Uterus (tissue), 3 donors: ENCODE measurements at regions not wholly inside any gene's neighbourhood (a gene's known extent, or its start where the extent isn't known, plus 50 kb on each side); places are given as distances from the start of the nearest gene placed in this dataset.

Experiments
- DNase-seq, 2 donors: peaks; one replicate each; pipeline ENCODE4 v3.0.0-alpha.2; 2019 to 2020
- H3K27ac ChIP-seq, 2 donors: fragments of 200-600 bp; sonication (generic); 1 replicate in 1 of 2; 2 replicates in 1 of 2; pipeline ENCODE4 v1.5.1; 2016 to 2018
- H3K27me3 ChIP-seq, 2 donors: fragments of 200-600 bp; sonication (generic); one replicate each; pipeline ENCODE4 v1.5.1; 2018 to 2019; ENCODE audit warnings: control low read depth in 1 of 2
- H3K36me3 ChIP-seq, 2 donors: fragments of 200-600 bp; sonication (generic); one replicate each; pipeline ENCODE4 v1.5.1; 2019; ENCODE audit warnings: control low read depth in 1 of 2
- H3K4me1 ChIP-seq, 2 donors: fragments of 200-600 bp; sonication (generic); one replicate each; pipeline ENCODE4 v1.5.1; 2018 to 2019; ENCODE audit warnings: control low read depth in 1 of 2
- H3K4me3 ChIP-seq, 2 donors: fragments of 200-600 bp; sonication (generic); 1 replicate in 1 of 2; 2 replicates in 1 of 2; pipeline ENCODE4 v1.5.1; 2018 to 2019; ENCODE audit warnings: mild to moderate bottlenecking in 1 of 2
- H3K9me3 ChIP-seq, 2 donors: fragments of 200-600 bp; sonication (generic); one replicate each; pipeline ENCODE4 v1.5.1; 2019; ENCODE audit warnings: control low read depth in 1 of 2
- POLR2A ChIP-seq, 2 donors: fragments of 450-650 bp; IDR thresholded peaks; one replicate each; pipeline ENCODE4 v1.6.1; 2016; ENCODE audit warnings: antibody characterized with exemption in 2 of 2, mild to moderate bottlenecking in 1 of 2, moderate library complexity in 1 of 2
- intact Hi-C: fragments of 100-400 bp; cut with DNase I; formaldehyde crosslinking; loops from one replicate; pipeline ENCODE4 v1.15.1; 2023; ENCODE audit warnings: low total_unique reads
- TF ChIP-seq, protein P1 (sequence below), 4 experiments: fragments of 200-600 bp in 2 of 4; fragments of 450-650 bp in 2 of 4; sonication (generic) in 2 of 4; IDR thresholded peaks; one replicate each; pipeline ENCODE4 v1.5.1; 2016 to 2019; ENCODE audit warnings: antibody characterized with exemption in 4 of 4, mild to moderate bottlenecking in 2 of 4, moderate library complexity in 1 of 4
- donor health status: DM: yes; HTN: yes; CAD: no.

DNA sequence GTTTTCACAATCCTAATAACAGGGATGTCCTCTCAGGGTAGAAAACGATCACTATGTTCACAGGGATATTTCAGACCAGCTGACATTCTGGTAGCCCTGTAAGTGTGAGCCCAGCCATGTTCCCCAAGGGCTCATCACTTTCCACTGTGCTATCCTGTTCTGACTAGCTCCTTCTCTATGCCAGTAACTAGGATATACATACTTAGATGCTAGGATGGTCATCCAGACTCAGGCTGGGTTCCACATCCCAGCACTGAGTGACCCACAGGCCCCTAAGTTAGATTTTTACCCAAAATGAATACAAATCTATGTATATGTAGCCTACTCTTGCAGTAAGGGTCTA, 83.0 kb downstream of the CD164 start:
- Histone ChIP-seq H3K27me3 (no peaks in the 10 kb centered on the region), H3K27ac (peak overlapping the region in 1 of 2 donors; percentile 63), H3K36me3 (no peaks in the 10 kb centered on the region), H3K9me3 (no peaks in the 10 kb centered on the region), H3K4me3 (no peak overlapping the region), H3K4me1 (peaks cover 0 to 6% of the 10 kb centered on the region in 2 donors)
- DNase-seq = no peak
- intact Hi-C loops = no loop called here
- TF ChIP-seq, protein P1, sequence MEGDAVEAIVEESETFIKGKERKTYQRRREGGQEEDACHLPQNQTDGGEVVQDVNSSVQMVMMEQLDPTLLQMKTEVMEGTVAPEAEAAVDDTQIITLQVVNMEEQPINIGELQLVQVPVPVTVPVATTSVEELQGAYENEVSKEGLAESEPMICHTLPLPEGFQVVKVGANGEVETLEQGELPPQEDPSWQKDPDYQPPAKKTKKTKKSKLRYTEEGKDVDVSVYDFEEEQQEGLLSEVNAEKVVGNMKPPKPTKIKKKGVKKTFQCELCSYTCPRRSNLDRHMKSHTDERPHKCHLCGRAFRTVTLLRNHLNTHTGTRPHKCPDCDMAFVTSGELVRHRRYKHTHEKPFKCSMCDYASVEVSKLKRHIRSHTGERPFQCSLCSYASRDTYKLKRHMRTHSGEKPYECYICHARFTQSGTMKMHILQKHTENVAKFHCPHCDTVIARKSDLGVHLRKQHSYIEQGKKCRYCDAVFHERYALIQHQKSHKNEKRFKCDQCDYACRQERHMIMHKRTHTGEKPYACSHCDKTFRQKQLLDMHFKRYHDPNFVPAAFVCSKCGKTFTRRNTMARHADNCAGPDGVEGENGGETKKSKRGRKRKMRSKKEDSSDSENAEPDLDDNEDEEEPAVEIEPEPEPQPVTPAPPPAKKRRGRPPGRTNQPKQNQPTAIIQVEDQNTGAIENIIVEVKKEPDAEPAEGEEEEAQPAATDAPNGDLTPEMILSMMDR (IDR thresholded peaks at IDR 0.05) = no peak
- TF ChIP-seq POLR2A (IDR thresholded peaks at IDR 0.05) = no peak

GRCh38 chr6:109298605-109299264, 83.5 kb downstream of the CD164 start:
- DNase-seq = no peak
- no peaks in the 10 kb centered on the region for H3K9me3 ChIP-seq
- H3K4me1 ChIP-seq = peaks cover 0 to 6% of the 10 kb centered on the region in 2 donors
- no peaks in the 10 kb centered on the region for H3K36me3 ChIP-seq
- no peak overlapping the region for H3K27ac ChIP-seq
- H3K27me3 ChIP-seq = no peaks in the 10 kb centered on the region
- TF ChIP-seq, protein P1 (IDR thresholded peaks at IDR 0.05) = no peak
- no peak for TF ChIP-seq POLR2A (IDR thresholded peaks at IDR 0.05)
- intact Hi-C loops = no loop called here
- no peak overlapping the region for H3K4me3 ChIP-seq

- Histone ChIP-seq H3K9me3 (no peaks in the 10 kb centered on the region), H3K4me3 (no peak overlapping the region), H3K27ac (peak overlapping the region in 1 of 2 donors; percentile 17), H3K36me3 (no peaks in the 10 kb centered on the region), H3K27me3 (no peaks in the 10 kb centered on the region), H3K4me1 (peaks cover 0 to 6% of the 10 kb centered on the region in 2 donors)
- no peak for DNase-seq
- no peak for TF ChIP-seq POLR2A (IDR thresholded peaks at IDR 0.05)
- TF ChIP-seq, protein P1 (IDR thresholded peaks at IDR 0.05) = no peak
- intact Hi-C loops = no loop called here
These were observed 84.7 kb downstream of the CD164 start for GRCh38 chr6:109297406-109298110.

GRCh38 chr6:109296971-109297372, 85.3 kb downstream of the CD164 start:
- H3K36me3 ChIP-seq = no peaks in the 10 kb centered on the region
- H3K4me1 ChIP-seq = peaks cover 0 to 6% of the 10 kb centered on the region in 2 donors
- no peak for DNase-seq
- intact Hi-C loops = no loop called here
- H3K9me3 ChIP-seq = no peaks in the 10 kb centered on the region
- no peak overlapping the region for H3K27ac ChIP-seq
- no peak for TF ChIP-seq POLR2A (IDR thresholded peaks at IDR 0.05)
- TF ChIP-seq, protein P1 (IDR thresholded peaks at IDR 0.05) = no peak
- H3K4me3 ChIP-seq = no peak overlapping the region
- H3K27me3 ChIP-seq = no peaks in the 10 kb centered on the region

DNA sequence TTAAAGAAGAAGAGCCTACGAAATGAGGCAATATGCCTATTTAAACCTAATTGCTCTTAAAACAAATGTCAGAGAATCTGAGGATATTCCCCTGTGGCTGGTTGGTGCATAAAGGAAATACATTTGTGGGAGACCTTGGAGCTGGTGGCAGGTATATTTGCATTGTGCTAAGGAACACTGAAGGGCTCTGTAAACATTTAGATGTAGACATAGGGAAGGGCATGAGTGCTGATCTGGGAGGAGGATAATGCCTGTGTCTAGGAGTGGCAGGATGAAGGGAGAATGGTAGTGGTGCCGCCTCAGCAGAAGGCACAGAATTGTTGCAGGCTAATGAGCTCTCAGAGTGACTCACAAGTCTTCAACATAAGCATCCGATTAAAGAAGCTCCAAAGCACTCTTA, 85.8 kb downstream of the CD164 start:
- TF ChIP-seq, protein P1 (IDR thresholded peaks at IDR 0.05) = no peak
- no peak for TF ChIP-seq POLR2A (IDR thresholded peaks at IDR 0.05)
- H3K4me3 ChIP-seq = no peak overlapping the region
- H3K9me3 ChIP-seq = no peaks in the 10 kb centered on the region
- no peaks in the 10 kb centered on the region for H3K27me3 ChIP-seq
- H3K36me3 ChIP-seq = no peaks in the 10 kb centered on the region
- intact Hi-C loops = no loop called here
- no peak overlapping the region for H3K27ac ChIP-seq
- no peak for DNase-seq
- H3K4me1 ChIP-seq = peaks cover 0 to 6% of the 10 kb centered on the region in 2 donors
